Mesendoderm (in vitro differentiated cells): ENCODE measurements at regions not wholly inside any gene's neighbourhood (a gene's known extent, or its start where the extent isn't known, plus 50 kb on each side); places are given as distances from the start of the nearest gene placed in this dataset.

ENCODE experiments used
- DNase-seq: peaks from one replicate; pipeline ENCODE4 v3.0.0; 2013
- H2AK5ac ChIP-seq: 2 replicates; pipeline ENCODE4 v1.6.1; 2013; ENCODE audit warnings: low read length, inconsistent platforms
- H2BK120ac ChIP-seq: 2 replicates; pipeline ENCODE4 v1.6.1; 2013; ENCODE audit warnings: low read depth, mild to moderate bottlenecking, low read length, moderate library complexity, mixed read lengths
- H2BK15ac ChIP-seq: replicated peaks from 2 replicates; pipeline ENCODE4 v1.6.1; 2013; ENCODE audit warnings: low read depth, mild to moderate bottlenecking, moderate library complexity
- H2BK5ac ChIP-seq: 2 replicates; pipeline ENCODE4 v1.6.1; 2013; ENCODE audit warnings: low read length, inconsistent platforms
- H3K18ac ChIP-seq: 2 replicates; pipeline ENCODE4 v1.6.1; 2013; ENCODE audit warnings: mild to moderate bottlenecking, low read length, mixed read lengths
- H3K23ac ChIP-seq: one replicate; pipeline ENCODE4 v1.6.1; 2013; ENCODE audit warnings: low read length
- H3K27ac ChIP-seq: 2 replicates; pipeline ENCODE4 v1.5.1; 2013; ENCODE audit warnings: low read depth, mild to moderate bottlenecking, inconsistent platforms, low read length, moderate library complexity
- H3K27me3 ChIP-seq: 2 replicates; pipeline ENCODE4 v1.6.1; 2013; ENCODE audit warnings: low read length, control low read depth, mild to moderate bottlenecking, inconsistent platforms; ENCODE audit not compliant: insufficient read depth, poor library complexity
- H3K36me3 ChIP-seq: 2 replicates; pipeline ENCODE4 v1.6.1; 2013; ENCODE audit warnings: low read length, inconsistent platforms; ENCODE audit not compliant: control insufficient read depth, insufficient read depth
- H3K4ac ChIP-seq: one replicate; pipeline ENCODE4 v1.6.1; 2013; ENCODE audit warnings: low read depth, mild to moderate bottlenecking, low read length, moderate library complexity
- H3K4me1 ChIP-seq: 2 replicates; pipeline ENCODE4 v1.6.1; 2013; ENCODE audit warnings: low read depth, low read length, inconsistent platforms; ENCODE audit not compliant: control insufficient read depth
- H3K4me2 ChIP-seq: 2 replicates; pipeline ENCODE4 v1.6.1; 2013; ENCODE audit warnings: low read length
- H3K4me3 ChIP-seq: 2 replicates; pipeline ENCODE4 v1.5.1; 2013; ENCODE audit warnings: mild to moderate bottlenecking, low read length
- H3K56ac ChIP-seq: one replicate; pipeline ENCODE4 v1.6.1; 2013; ENCODE audit warnings: low read length
- H3K79me1 ChIP-seq: 2 replicates; pipeline ENCODE4 v1.6.1; 2013; ENCODE audit warnings: low read length, inconsistent platforms
- H3K79me2 ChIP-seq: 2 replicates; pipeline ENCODE4 v1.6.1; 2013; ENCODE audit warnings: mild to moderate bottlenecking, low read length; ENCODE audit not compliant: control insufficient read depth, insufficient read depth
- H3K9ac ChIP-seq: 2 replicates; pipeline ENCODE4 v1.6.1; 2013; ENCODE audit warnings: low read length, inconsistent platforms
- H4K5ac ChIP-seq: one replicate; pipeline ENCODE4 v1.6.1; 2013; ENCODE audit warnings: low read length
- H4K8ac ChIP-seq: one replicate; pipeline ENCODE4 v1.6.1; 2013; ENCODE audit warnings: low read depth, mild to moderate bottlenecking, control low read depth, low read length, moderate library complexity
- WGBS: extraction: QIAGEN DNeasy Blood & Tissue Kit; methylation state at CpG from one replicate; pipeline ENCODE4 v1.1.7; 2013; ENCODE audit warnings: low lambda C conversion rate, missing lambda C conversion rate; ENCODE audit not compliant: insufficient coverage; ENCODE audit errors: extremely low coverage; 5-methylcytosine and 5-hydroxymethylcytosine counted together

- no peak overlapping the region for H3K23ac ChIP-seq
- no peak overlapping the region for H2BK15ac ChIP-seq
- no peak overlapping the region for H4K5ac ChIP-seq
- DNase-seq = no peak
- peaks cover 14% of the 10 kb centered on the region for H3K4me1 ChIP-seq
- no peak overlapping the region for H2AK5ac ChIP-seq
- no peak overlapping the region for H3K56ac ChIP-seq
- no peak overlapping the region for H2BK5ac ChIP-seq
- H3K4me3 ChIP-seq = no peak overlapping the region
- no CpG with 5 or more reads among the region's 18 CpGs for WGBS
- no peak overlapping the region for H3K27ac ChIP-seq
- no peak overlapping the region for H4K8ac ChIP-seq
- no peak overlapping the region for H3K4me2 ChIP-seq
- no peak overlapping the region for H2BK120ac ChIP-seq
- H3K79me2 ChIP-seq = no peaks in the 10 kb centered on the region
- H3K27me3 ChIP-seq = no peaks in the 10 kb centered on the region
- no peak overlapping the region for H3K18ac ChIP-seq
- no peak overlapping the region for H3K4ac ChIP-seq
- no peaks in the 10 kb centered on the region for H3K79me1 ChIP-seq
- no peak overlapping the region for H3K9ac ChIP-seq
- H3K36me3 ChIP-seq = no peaks in the 10 kb centered on the region
Measured at GRCh38 chr11:70528794-70529580, 130.7 kb downstream of the CTTN start.

- H3K56ac ChIP-seq = no peak overlapping the region
- no CpG with 5 or more reads among the region's 10 CpGs for WGBS
- no peak overlapping the region for H3K4me3 ChIP-seq
- no peaks in the 10 kb centered on the region for H3K79me2 ChIP-seq
- no peak overlapping the region for H3K4ac ChIP-seq
- no peak overlapping the region for H3K23ac ChIP-seq
- H3K27ac ChIP-seq = no peak overlapping the region
- H3K4me2 ChIP-seq = no peak overlapping the region
- H3K18ac ChIP-seq = no peak overlapping the region
- DNase-seq = no peak
- no peak overlapping the region for H3K9ac ChIP-seq
- H2BK120ac ChIP-seq = no peak overlapping the region
- H3K79me1 ChIP-seq = no peaks in the 10 kb centered on the region
- H4K5ac ChIP-seq = no peak overlapping the region
- no peak overlapping the region for H2BK5ac ChIP-seq
- peaks cover 6% of the 10 kb centered on the region for H3K4me1 ChIP-seq
- H4K8ac ChIP-seq = no peak overlapping the region
- no peak overlapping the region for H2BK15ac ChIP-seq
- no peaks in the 10 kb centered on the region for H3K27me3 ChIP-seq
- no peak overlapping the region for H2AK5ac ChIP-seq
- H3K36me3 ChIP-seq = no peaks in the 10 kb centered on the region
Measured at GRCh38 chr11:70530010-70530409, 131.7 kb downstream of the CTTN start.

- no peak overlapping the region for H3K4me3 ChIP-seq
- no peak overlapping the region for H2BK5ac ChIP-seq
- H2AK5ac ChIP-seq = no peak overlapping the region
- no CpG with 5 or more reads among the region's 11 CpGs for whole genome bisulfite sequencing
- H3K4me2 ChIP-seq = no peak overlapping the region
- H3K79me2 ChIP-seq = no peaks in the 10 kb centered on the region
- H4K5ac ChIP-seq = no peak overlapping the region
- H3K9ac ChIP-seq = no peak overlapping the region
- no peak overlapping the region for H3K56ac ChIP-seq
- H2BK120ac ChIP-seq = no peak overlapping the region
- no peak overlapping the region for H3K18ac ChIP-seq
- no peak overlapping the region for H3K4ac ChIP-seq
- DNase-seq = no peak
- no peak overlapping the region for H3K23ac ChIP-seq
- H3K27me3 ChIP-seq = no peaks in the 10 kb centered on the region
- no peaks in the 10 kb centered on the region for H3K79me1 ChIP-seq
- H3K4me1 ChIP-seq = peaks cover 6% of the 10 kb centered on the region
- H2BK15ac ChIP-seq = no peak overlapping the region
- H4K8ac ChIP-seq = no peak overlapping the region
- H3K36me3 ChIP-seq = no peaks in the 10 kb centered on the region
- no peak overlapping the region for H3K27ac ChIP-seq
Measured at GRCh38 chr11:70530629-70531185, 132.4 kb downstream of the CTTN start.

- no peak for DNase-seq
- no peak overlapping the region for H2BK15ac ChIP-seq
- H3K56ac ChIP-seq = no peak overlapping the region
- no peaks in the 10 kb centered on the region for H3K79me1 ChIP-seq
- H3K27me3 ChIP-seq = no peaks in the 10 kb centered on the region
- no peak overlapping the region for H3K27ac ChIP-seq
- no peaks in the 10 kb centered on the region for H3K36me3 ChIP-seq
- no peak overlapping the region for H4K8ac ChIP-seq
- no peak overlapping the region for H2AK5ac ChIP-seq
- H3K4me1 ChIP-seq = peaks cover 6% of the 10 kb centered on the region
- no peak overlapping the region for H3K18ac ChIP-seq
- H2BK120ac ChIP-seq = no peak overlapping the region
- no CpG with 5 or more reads among the region's 18 CpGs for WGBS
- no peaks in the 10 kb centered on the region for H3K79me2 ChIP-seq
- H3K4ac ChIP-seq = no peak overlapping the region
- H4K5ac ChIP-seq = no peak overlapping the region
- peak overlapping the region; percentile 9 for H3K23ac ChIP-seq
- H2BK5ac ChIP-seq = no peak overlapping the region
- no peak overlapping the region for H3K4me2 ChIP-seq
- no peak overlapping the region for H3K9ac ChIP-seq
- no peak overlapping the region for H3K4me3 ChIP-seq
Measured at GRCh38 chr11:70531281-70532065, 133.1 kb downstream of the CTTN start.

DNA sequence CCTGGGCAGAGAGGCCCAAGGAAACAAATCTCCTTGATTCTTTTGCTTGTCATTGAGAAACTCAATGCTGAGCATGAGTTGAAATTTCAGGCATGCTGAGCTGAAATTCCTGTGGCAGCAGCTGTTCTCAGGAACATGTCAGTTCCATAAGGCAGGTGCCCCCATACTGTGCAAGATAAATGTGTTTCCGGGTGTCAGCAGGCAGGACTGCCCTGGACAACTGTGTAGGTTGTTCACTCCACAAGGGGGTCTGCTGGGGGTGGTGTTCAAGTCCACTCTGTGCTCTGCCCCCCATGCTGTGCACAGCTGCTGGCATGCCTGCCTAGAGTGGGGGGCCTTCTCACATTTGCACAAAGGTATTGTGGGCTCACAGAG, 133.7 kb downstream of the CTTN start:
- Histone ChIP-seq H3K4me3 (no peak overlapping the region), H3K23ac (no peak overlapping the region), H3K27me3 (no peaks in the 10 kb centered on the region), H4K5ac (no peak overlapping the region), H3K79me2 (no peaks in the 10 kb centered on the region), H4K8ac (no peak overlapping the region), H2BK5ac (no peak overlapping the region), H2BK120ac (no peak overlapping the region), H2BK15ac (no peak overlapping the region), H3K27ac (no peak overlapping the region), H3K4me2 (no peak overlapping the region), H3K9ac (no peak overlapping the region), H3K36me3 (no peaks in the 10 kb centered on the region), H3K79me1 (no peaks in the 10 kb centered on the region), H3K4me1 (peaks cover 6% of the 10 kb centered on the region), H3K18ac (no peak overlapping the region), H2AK5ac (no peak overlapping the region), H3K56ac (no peak overlapping the region), H3K4ac (no peak overlapping the region)
- WGBS = no CpG with 5 or more reads among the region's 1 CpG
- DNase-seq = peak; percentile 82
